ENCODE measurements at regions not wholly inside any gene's neighbourhood (a gene's known extent, or its start where the extent isn't known, plus 50 kb on each side); places are given as distances from the start of the nearest gene placed in this dataset.
A peak's percentile ranks its signal among the peaks of the same experiment; 100 is the strongest.
"Not testable (repeated sequence)": the region's sequence is repeated elsewhere in the genome, so short reads cannot be mapped to it uniquely, and the experiment has no call there.

- intact Hi-C loops (cut with DNase I) = no loop called here
- DNase-seq (ENCODE audit: low spot score) = no peak
These were observed 78.3 kb upstream of the CHD6 start for GRCh38 chr20:41696428-41696827.

GRCh38 chr20:41694796-41695195 lies 76.6 kb upstream of the CHD6 start:
- no peak for DNase-seq (ENCODE audit: low spot score)
- intact Hi-C loops (cut with DNase I) = no loop called here

DNA sequence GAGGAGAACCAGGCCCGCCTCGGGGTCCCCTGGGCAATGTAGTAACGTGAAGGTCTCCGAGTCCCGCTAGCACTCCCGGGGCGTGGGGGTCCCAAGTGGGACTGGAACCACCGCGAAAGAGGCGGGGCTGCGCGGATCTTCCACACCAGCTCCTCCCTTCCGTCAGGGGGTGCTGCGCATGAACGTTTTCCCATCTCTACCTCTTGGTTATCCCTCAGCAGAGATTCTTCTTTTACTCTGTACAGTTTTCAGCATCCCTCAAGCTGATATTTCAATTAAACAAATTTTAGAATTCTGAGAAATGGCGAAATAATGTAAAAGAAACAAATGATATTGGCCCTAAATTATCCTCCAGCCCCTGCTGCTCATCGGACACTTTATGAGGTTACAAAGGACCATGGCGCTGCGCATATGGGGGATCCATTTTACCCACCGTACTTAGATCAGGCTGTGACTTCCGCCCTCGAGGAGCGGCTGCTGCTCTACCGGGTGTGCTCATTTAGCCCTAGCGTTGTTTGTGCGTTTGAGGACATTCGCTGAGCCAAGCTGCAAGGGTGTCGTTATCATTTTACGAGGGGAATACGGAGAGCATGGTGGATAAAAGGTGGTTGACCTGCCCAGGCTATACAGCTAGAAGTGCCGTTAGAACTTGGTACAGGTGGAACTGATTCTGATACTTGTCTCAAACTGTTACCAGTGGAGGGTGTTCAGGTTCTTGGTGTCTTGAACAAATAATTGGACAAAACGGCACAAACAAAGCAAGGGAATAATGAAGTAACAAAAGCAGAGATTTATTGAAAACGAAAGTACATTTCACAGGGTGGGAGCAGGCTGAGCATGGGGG lies 75.2 kb upstream of the CHD6 start:
- intact Hi-C loops (cut with DNase I) = no loop called here
- peak; percentile 91 for DNase-seq (ENCODE audit: low spot score)

- peak; percentile 95 for DNase-seq (ENCODE audit: low spot score)
- intact Hi-C loops (cut with DNase I) = no loop called here
These were observed 74.4 kb upstream of the CHD6 start for GRCh38 chr20:41692479-41693135.

DNA sequence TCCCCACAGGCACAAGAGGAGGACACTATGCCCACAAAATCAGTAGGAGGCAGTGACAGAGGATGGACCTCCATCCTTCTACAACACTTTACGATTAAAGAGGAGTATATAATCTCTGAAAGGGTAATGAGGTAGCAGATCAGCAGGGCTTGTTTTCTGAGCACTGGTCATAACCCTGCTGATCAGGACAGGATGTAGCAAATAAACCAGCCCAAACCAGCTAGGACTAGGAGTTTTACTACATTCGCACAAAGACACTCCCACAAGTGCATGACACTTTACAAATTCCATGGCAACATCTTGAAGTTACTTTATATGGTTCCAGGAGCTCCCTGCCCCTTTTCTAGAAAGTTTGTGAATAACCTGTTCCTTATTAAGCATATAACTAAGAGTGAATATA lies 73.3 kb upstream of the CHD6 start:
- intact Hi-C loops (cut with DNase I) = no loop called here

GRCh38 chr20:41690702-41691101 lies 72.5 kb upstream of the CHD6 start:
- DNase-seq (ENCODE audit: low spot score) = no peak
- intact Hi-C loops (cut with DNase I) = no loop called here

More for the DNA sequence above, 73.3 kb upstream of the CHD6 start:
- DNase-seq (ENCODE audit: low spot score) = no peak

DNA sequence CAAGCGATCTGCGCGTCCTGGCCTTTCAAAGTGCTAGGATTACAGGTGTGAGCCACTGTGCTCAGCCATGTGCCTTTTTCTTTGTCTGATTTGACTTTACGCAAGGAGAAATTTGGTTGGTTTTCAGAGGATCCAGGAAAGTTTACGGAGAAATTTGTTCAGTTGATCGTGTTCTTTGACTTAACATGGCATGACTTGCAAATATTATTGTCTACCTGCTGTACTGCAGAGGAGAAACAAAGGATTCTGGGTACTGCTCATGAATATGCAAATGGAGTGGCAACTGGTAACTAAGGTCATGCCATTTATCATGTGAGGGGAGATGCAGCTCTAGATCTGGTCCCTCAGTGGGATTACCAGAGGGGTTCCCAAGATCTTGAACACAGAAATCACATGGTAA lies 68.8 kb upstream of the CHD6 start:
- DNase-seq (ENCODE audit: low spot score) = no peak
- intact Hi-C loops (cut with DNase I) = no loop called here

GRCh38 chr20:41685145-41685544 lies 67.0 kb upstream of the CHD6 start:
- DNase-seq (ENCODE audit: low spot score); intact Hi-C loops (cut with DNase I): not testable (repeated sequence)

DNA sequence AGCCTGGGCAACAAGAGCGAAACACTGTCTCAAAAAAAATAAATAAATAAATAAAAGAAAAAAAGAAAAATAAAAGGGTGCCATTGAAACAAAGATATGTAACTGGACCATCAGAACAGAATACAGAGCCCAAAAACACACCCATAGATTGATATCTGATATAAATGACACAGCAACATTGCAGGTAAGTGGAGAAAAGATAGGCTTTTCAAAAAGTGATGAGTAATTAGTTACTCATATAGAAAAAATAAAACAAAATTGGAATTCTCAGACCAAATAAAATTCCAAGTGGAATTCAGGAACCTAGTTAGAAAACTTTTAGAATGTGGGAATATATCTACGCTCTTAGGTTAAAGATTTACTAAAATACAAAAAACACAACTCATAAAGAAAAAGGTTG lies 60.6 kb upstream of the CHD6 start:
- intact Hi-C loops (cut with DNase I) = no loop called here
- no peak for DNase-seq (ENCODE audit: low spot score)

GRCh38 chr20:41672282-41672681 lies 54.1 kb upstream of the CHD6 start:
- DNase-seq (ENCODE audit: low spot score) = no peak
- intact Hi-C loops (cut with DNase I) = no loop called here

GRCh38 chr20:41671143-41671542 lies 53.0 kb upstream of the CHD6 start:
- no peak for DNase-seq (ENCODE audit: low spot score)
- intact Hi-C loops (cut with DNase I) = no loop called here

DNA sequence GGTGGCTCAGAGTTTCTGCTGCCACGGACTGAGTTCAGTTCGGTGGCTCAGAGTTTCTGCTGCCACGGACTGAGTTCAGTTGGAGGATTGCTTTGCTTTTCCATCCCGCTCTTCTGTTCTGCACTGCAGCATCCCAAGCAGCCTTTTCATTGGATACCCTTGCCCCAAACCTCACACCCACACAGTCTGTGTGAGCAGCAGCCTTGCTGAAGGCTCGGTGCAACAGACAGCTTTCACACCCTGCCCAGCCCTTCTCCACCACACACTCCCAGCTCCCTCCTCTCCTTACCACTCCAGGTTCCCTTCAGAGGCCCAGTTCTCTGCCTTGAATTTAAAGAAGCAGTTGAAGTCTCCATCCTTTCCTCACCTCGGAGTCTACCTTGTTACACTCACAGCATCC lies 52.5 kb upstream of the CHD6 start:
- intact Hi-C loops (cut with DNase I) = no loop called here
- no peak for DNase-seq (ENCODE audit: low spot score)

DNA sequence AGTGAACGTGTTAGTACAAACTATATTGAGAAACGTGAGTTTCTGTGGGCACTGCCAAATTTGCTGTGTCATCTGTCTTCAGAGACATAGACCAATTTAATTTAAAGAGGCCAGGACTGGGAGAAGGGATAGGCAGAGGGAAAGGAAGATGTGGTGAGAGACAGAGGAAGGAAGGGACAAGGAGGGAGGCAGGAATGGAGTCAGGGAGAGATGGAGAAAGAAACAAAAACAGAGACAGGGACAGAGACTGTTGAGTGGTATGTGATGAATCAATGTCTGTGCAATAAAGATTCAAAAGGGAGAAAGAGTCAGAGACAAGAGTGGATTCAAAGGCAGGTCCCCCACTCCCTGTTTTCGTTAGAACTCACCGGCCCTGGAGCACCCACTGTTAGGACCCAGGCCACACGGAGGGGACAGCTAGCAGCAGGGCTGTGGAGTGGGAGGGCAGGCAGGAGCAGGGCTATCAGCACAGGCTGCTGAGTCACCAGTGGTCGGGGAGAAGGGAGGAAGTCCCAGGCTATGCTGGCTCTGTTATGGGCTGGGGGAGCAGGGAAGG lies 51.6 kb upstream of the CHD6 start:
- intact Hi-C loops (cut with DNase I) = no loop called here
- DNase-seq (ENCODE audit: low spot score) = no peak

DNA sequence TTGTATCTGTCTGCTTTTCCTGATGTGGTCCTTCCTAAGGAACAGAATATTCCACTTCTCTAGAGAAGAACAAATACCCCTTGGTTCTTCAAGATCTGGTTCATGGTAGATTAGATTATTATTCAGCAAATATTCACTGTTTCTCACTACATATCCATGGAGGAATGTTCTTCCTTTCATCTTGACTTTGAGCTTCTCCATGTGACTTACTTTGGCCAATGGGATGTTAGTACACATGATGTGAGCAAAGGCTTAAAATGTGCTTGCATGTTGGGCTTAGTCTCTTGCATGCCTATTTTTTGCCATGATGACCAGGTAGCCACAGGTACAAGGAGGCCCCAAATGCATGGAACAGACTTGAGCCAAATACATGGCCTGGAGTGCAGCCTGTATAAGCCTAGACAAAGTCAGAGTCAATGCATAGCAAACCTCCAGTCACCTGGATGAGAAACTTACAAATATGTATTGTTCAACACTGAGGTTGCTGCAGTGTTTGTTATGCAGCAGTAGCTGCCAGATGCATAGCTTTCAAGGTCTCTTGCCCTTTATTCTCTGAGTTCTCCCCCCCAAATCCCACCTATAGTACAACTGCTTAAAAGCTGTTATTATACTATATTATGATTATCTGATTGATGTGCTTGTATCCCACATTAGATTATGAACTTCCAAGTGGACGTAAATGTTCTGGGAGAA lies 50.0 kb upstream of the CHD6 start:
- intact Hi-C loops (cut with DNase I) = no loop called here

More for the DNA sequence above, 50.0 kb upstream of the CHD6 start:
- no peak for DNase-seq (ENCODE audit: low spot score)

All from posterior vena cava (tissue), 2 donors.